ENCODE measurements at regions not wholly inside any gene's neighbourhood (a gene's known extent, or its start where the extent isn't known, plus 50 kb on each side); places are given as distances from the start of the nearest gene placed in this dataset.

DNA sequence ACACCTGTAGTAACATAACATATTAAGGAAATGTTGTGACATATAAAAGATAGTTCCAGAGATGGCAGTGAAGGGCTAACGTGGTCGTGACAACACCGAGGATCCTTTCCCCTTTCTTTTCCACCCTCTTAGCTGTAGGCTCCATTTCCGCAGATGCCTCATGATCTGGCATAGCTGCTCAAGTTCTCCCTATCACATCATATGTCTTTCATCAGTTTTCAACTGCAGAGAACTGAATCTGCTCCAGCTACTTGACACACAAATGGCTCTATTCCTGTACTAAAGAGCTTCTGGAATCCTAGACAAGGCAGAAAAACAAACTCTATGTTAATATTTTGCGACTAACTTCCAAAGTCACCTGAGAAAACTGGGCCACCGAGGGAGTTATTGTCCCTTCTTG lies 275.0 kb upstream of the SLCO3A1 start:
- DNase-seq (no peak), ATAC-seq (peak in 1 of 2 donors; percentile 29)
- intact Hi-C loops (cut with DNase I): no loop called here

DNA sequence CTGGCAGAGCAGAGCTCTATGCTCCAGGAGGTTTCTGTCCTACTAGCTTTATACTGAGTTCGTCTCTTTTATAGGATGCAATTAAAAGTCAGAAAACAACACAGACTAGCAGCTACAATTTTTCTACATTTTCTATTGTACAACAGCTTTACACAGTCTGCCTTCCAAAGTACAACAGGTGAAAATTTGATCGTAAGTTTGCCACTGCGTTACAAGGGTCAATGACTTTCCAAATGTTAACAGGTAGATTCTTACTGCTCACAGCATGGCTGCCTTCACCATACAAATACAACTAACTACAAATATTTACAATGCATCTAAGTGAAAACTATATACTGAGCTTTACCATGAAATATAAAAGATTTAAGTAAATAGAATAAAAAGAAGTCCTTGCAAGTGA lies 268.6 kb upstream of the SLCO3A1 start:
- ATAC-seq (no peak), DNase-seq (no peak)

DNA sequence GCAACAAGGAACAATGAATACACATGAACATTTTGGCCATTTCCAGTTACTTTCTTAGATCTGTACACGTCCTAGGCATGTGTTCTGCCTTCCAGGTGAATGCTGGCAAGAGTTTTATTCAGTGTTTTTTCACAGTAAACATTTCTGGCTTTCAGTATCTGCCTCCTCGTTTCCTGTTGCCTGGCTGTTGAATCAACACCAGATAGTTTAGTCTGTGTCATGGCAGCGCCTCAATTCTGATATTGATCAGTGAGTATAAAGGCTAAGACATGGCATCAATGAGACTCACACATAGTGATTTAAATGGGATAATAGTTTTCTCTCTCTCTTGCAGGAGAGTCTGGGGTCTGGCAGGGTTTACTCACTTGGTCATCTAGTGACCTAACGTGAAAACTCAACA lies 266.9 kb upstream of the SLCO3A1 start:
- ATAC-seq (no peak), DNase-seq (no peak)
- intact Hi-C loops (cut with DNase I): no loop called here

More for the DNA sequence above, 268.6 kb upstream of the SLCO3A1 start:
- intact Hi-C loops (cut with DNase I): no loop called here

DNA sequence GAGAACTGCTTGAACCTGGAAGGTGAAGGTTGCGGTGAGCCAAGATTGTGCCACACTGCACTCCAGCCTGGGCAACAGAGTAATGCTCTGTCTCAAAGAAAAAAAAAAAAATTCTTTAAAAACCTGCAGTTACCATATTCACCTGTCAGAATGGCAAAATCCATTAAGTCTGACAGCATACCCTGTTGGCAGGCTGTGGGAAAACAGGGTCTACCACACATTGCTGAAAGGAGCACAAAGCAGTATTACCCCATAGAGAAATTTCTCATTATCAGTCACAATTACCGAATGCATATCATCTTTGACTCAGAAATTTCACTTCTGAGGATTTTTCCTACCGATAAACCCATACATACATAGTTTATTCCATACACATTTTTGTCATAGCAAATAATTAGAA lies 264.1 kb upstream of the SLCO3A1 start:
- DNase-seq: no peak
- no peak for ATAC-seq
- intact Hi-C loops (cut with DNase I): no loop called here

DNA sequence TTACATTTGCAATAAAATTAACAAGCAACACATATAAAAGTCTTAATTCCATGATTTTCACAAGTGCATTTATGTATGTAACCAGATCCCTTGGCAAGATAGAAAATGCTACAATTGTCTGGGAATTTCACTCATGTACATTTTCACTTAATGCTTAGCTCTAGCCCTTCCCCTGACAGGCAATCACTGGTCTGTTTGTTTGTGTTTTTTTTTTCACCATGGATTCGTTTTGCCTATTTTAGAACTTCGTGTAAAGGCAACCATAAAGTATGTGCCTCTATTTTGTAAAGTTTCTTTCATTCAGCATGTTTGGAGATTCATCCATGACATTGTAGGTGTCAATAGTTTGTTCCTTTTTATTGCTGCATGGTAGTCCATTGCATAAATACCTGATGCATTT lies 260.9 kb upstream of the SLCO3A1 start:
- ATAC-seq (no peak), DNase-seq (no peak)
- intact Hi-C loops (cut with DNase I): no loop called here

DNA sequence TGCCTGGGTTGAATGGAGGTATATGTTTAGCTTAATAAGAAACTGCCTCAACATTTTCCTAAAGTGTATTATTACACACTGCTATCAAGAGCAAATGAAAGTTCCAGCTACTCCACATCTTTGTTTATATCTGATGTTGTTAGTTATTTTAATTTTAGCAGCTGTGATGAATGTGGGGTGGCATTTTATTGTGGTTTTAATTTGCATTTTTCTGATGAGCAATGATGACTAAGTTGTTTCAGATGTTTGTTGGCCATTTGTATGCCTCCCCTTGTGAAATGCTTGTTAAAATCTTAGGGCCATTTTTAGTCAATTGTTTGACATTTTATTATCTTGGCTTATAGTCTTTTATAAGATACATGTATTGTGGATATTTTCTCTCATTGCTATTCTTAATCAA lies 260.4 kb upstream of the SLCO3A1 start:
- no peak for DNase-seq
- intact Hi-C loops (cut with DNase I): no loop called here

DNA sequence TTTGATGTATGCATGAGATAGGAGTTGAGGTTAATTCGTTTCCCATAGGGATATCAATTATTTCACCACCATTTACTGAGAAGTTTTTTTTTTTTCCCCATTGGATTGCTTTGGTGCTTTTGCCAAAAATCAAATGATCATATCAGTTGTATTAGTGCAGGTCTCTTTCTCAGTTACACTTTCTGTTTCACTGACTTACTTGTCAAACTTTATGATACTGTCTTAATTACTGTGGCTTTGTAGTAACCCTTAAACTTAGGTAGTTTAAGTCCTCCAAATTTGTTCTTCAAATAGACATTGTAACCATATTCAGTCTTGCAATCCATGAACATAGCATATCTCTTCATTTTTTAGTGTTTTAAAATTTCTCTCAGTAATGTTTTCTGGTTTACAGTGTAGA lies 259.9 kb upstream of the SLCO3A1 start:
- intact Hi-C loops (cut with DNase I): no loop called here
- DNase-seq (no peak), ATAC-seq (no peak)

More for the DNA sequence above, 260.4 kb upstream of the SLCO3A1 start:
- ATAC-seq: no peak

DNA sequence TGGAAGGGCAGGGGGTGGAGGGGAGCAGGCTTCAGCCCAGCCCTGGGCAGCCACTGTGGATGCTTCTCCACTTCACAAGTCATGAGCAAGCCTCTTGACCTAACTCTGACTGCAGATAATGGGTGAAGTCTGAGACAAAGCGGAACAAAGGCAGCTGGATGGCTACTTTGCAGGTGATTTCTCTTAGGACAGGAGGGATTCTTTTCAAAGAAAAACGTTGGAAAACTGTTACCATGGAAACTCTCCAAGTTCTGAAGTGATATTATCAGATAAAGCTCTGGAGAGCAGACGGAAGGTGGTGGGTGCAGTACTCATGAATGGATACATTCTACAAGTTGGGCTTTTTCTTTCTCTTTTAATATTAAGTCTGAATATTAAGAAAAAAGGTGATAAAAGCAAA lies 254.2 kb upstream of the SLCO3A1 start:
- intact Hi-C loops (cut with DNase I): no loop called here
- ATAC-seq (no peak), DNase-seq (no peak)

DNA sequence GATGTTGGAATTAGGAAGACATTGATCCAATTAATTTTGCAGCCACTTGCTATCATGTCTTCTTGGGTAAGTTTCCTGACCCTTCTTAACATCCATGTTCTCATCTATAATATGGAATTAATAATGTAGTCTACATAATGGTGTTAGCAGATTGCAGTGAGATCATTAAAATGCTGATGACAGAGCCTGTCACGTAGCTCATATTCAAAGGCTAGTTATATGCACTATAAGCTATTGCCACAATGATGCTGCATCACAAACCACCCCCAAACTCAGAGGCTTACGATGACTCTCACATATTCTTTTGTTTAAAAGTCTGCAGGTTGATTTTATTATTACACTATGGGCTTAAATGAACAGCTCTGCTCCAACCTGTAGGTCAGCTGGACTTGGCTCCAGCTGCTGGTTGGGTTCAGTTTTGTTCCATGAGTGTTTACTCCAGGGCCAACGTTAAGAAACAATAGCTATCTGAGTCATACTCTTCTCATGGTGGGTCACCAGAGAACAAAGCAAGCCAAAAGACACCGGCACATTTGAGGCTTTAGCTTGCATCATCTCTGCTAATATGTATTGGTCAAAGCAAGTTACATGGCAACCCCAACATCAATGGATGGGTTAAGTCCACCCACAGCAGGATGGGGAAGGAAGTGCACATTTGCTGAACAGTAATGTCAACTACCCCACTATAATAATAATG lies 250.0 kb upstream of the SLCO3A1 start:
- DNase-seq (no peak), ATAC-seq (no peak)
- intact Hi-C loops (cut with DNase I): no loop called here

DNA sequence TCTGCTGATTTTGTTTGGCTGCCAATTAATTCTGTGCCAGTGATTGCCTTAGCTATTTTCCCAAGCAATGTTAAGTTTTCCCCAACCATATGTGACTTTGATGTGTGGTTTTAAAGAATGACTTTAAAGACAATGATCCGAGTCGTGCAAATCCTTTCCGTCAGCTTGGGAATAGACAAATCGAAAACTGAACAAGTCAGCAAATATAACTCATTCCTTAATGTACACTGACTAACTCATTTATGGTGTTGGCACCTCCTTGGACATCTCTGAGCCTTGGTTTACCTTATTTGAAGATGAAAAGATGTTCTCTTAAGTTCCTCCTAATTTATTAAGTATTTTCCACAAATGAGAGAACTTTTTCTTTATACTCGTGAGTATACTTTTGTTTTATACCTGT lies 249.4 kb upstream of the SLCO3A1 start:
- intact Hi-C loops (cut with DNase I): no loop called here
- DNase-seq (no peak), ATAC-seq (no peak)

DNA sequence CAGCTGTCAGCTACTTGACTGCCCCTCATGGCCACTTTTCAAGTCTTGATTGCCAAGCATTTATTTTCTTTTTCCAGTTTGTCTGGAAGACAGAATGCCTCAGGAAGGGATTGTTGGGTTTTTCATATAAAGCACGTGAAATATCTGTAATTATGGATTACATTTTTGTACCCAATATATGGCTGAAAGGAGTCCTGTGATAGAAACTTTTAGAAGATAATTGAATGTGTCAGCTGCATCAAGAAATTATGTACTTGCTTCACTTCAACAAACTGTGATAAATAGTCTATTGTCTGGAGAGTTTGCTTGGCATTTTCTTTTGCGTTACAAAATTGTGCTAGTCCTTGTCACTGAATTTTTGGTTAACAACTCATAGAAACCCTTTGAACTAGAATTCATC lies 247.9 kb upstream of the SLCO3A1 start:
- DNase-seq: no peak
- ATAC-seq: no peak
- intact Hi-C loops (cut with DNase I): no loop called here

DNA sequence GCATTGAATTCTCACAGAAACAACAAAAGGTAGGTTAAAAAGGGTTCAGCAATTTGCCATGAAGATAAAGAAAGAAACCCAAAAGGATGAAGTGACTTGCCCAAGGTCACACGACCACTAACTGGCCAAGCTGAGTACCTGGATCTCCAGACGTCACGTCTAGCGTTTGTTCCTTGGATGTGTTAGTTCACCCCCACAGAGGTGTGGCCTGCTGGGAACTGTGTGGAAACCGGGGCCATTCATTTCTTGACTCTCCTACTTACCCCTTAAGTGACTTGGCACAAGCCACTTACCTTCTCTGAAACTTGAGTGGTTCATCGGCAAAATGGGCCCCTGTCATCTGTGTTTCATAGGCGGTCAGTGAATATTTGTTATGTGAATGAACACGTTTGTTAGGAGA lies 244.3 kb upstream of the SLCO3A1 start:
- intact Hi-C loops (cut with DNase I): no loop called here
- ATAC-seq (no peak), DNase-seq (no peak)

DNA sequence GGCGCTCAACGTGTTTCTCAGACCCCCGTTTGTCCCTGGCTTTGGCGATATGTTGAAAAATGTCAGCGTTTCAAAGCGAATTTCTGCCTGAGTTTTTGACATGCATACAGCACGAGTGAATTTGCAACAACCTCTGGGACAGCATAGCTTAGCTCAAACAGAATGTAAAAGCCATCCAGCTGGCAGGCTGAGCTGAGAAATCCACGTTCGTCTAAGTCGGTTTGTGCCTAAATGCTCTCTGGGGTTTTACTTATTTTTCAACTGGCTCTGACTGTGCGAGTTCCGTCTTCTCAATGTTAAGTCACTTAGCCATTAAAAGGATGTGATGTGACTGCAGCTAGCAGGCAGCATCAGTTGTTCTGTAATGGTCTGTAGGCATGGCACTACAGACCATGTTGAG lies 243.5 kb upstream of the SLCO3A1 start:
- ATAC-seq (no peak), DNase-seq (no peak)
- intact Hi-C loops (cut with DNase I): no loop called here

DNA sequence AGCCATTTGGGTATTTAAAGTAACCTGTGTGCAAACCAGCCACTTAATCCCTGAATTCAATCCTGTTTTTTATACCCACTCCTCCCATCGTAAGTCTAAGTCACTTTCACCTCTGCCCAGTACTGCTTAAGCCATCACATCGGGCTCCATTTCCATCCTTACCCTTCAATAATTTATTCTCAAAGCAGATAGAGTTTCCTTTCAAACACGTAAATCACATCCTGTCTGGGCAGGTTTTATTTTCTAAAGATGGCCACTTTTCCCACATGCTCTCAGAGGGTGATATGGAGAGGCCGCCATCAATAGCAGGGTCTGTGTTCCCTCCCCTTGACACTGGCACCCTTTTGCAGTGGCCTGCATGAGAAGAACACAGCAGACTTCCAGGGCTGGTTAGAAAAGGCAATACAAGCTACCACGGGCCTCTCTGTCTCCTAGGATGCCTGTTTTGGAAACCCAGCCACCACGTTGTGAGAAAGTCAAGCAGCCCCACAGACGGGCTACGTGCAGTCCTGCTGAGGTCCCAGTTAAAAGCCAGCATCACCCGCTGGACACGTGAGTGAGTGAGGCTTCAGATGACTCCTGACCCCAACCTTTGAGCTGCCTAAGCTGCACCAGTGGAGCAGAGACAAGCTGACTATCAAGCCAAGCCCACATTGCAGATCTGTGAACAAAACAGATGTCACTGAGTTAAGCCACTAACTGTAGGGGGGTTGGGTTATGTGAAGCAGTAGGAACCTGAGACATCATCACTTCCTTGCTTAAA lies 241.8 kb upstream of the SLCO3A1 start:
- intact Hi-C loops (cut with DNase I): no loop called here
- ATAC-seq (no peak), DNase-seq (no peak)

DNA sequence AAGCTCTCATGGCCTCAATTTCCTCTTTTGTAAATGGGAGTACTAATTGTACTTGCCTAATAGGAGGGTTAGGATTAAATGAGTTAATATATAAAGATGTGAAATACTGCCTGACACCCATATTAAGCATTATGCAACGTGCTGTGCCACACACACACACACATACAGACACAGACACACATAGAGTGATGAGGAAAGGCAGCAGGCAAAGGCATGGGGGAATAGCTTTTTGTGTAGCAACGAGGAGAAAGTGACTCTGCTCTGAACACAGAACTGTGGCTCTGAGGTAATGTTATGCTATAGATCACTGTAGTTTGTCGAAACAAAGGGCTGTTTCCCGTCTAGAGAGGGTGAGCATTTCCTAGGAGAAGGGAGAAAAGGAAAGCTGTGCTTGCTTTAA lies 233.3 kb upstream of the SLCO3A1 start:
- intact Hi-C loops (cut with DNase I): no loop called here
- DNase-seq (no peak), ATAC-seq (no peak)

DNA sequence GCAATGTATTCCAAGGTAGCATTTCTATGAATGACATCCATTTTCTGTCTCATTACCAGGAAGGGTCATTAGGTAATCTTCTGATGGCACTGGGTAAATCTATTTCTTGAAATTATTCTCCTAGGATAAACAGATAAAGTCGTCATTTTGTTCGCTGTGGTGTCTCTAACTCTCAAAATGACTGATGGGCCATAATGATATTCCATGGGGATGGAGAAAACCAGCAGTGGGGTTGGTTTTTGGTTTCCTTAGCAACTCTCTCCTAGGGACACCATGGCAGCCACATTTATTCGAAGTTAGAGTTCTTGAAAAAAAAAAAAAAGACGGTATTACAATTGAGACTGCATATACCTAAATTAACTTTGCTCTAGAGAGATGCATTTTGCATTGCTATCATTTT lies 231.3 kb upstream of the SLCO3A1 start:
- DNase-seq: no peak
- intact Hi-C loops (cut with DNase I): no loop called here
- no peak for ATAC-seq

DNA sequence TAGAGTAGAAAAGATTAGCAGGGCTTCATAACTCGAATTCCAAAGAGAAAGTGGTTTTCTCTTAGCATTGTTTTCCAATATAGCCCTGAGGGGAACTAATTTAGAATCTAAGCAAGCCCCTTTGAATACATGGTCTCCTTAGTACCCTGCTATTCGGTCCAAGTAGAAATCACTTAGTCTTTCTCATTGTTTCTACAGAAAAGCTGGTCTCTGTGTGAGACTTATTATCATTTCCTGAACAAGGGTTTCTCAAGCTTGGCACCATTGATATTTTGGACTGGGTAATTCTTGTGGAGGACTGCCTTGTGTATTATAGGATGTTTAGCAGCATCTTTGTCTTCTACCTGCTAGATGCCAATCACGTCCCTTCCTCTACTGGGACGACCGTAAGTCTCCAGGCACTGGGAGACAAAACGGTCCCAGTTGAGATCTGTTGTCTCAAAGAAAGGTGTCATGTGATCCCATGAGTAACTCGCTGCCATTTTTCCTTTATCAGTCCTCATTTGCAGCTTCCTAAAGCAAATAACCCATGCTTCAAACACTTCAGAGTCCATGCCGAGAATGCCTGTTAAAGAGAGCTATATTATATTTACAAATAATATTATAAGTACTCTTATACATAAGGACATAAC lies 230.7 kb upstream of the SLCO3A1 start:
- ATAC-seq: no peak
- DNase-seq: no peak
- intact Hi-C loops (cut with DNase I): no loop called here

DNA sequence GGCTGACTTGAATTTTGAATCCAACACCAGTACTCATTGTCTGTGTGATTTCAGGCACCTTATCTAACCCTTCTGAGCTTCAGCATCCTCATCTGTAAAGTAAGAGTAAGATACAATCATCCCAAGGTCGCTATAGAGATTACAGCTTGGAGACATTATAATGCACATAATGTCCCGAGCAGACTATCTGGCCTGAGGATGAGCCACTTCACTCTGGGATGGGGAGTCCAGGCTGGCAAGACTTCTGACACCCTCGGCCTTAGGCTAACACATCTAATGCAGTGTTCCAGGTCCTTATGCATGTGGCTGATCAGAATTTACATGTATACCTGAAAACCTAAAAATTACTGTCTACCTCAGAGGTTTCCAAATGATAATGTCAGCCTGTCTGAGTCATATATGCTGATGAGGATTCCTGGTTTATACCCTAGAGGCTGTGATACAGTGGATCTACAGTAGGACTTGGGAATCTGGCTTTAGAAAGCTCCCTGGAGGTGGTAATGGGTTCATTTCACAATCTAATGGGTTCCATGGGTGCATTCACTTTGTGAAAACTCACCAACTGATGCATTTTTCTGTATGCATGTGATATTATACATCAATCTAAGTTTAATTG lies 229.0 kb upstream of the SLCO3A1 start:
- intact Hi-C loops (cut with DNase I): no loop called here
- ATAC-seq (no peak), DNase-seq (no peak)

DNA sequence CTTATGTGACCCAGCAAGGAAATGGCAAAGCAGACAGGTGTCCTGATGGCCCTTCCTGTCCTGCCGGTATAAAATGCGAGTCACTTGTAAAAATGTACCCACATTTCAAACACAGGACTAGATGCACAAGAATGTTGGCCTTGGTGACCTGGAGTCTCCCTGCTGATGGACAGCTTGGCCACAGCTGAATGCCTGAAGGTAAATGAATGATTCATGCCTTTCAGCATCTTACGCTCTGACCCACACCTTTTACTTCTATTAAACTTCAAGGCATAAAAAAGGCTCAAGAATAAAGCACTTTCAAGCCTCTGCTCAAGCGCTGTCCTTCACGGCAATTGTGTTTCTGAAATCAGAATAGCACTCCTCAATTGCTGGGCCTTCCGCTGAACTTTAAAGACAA lies 228.0 kb upstream of the SLCO3A1 start:
- ATAC-seq (no peak), DNase-seq (no peak)
- intact Hi-C loops (cut with DNase I): no loop called here

Measured in left cardiac atrium (tissue), 4 donors.